Neuronal stem cell (in vitro differentiated cells): ENCODE measurements at regions not wholly inside any gene's neighbourhood (a gene's known extent, or its start where the extent isn't known, plus 50 kb on each side); places are given as distances from the start of the nearest gene placed in this dataset.

Source experiments
- DNase-seq: peaks from one replicate; pipeline ENCODE4 v3.0.0-alpha.2; 2013; ENCODE audit warnings: low spot score
- H2AFZ ChIP-seq: one replicate; pipeline ENCODE4 v1.6.1; 2013; ENCODE audit warnings: mild to moderate bottlenecking, low read length, inconsistent platforms
- H2AK5ac ChIP-seq: 2 replicates; pipeline ENCODE4 v1.6.1; 2013; ENCODE audit warnings: low read depth, mild to moderate bottlenecking, inconsistent platforms, low read length, moderate library complexity, mixed read lengths
- H2BK120ac ChIP-seq: 2 replicates; pipeline ENCODE4 v1.6.1; 2013; ENCODE audit warnings: low read depth, mild to moderate bottlenecking, inconsistent platforms, low read length, moderate library complexity, mixed read lengths
- H2BK12ac ChIP-seq: one replicate; pipeline ENCODE4 v1.6.1; 2013; ENCODE audit warnings: low read length, inconsistent platforms
- H2BK15ac ChIP-seq: 2 replicates; pipeline ENCODE4 v1.6.1; 2013; ENCODE audit warnings: mild to moderate bottlenecking, low read length, inconsistent platforms, mixed read lengths
- H2BK5ac ChIP-seq: one replicate; pipeline ENCODE4 v1.6.1; 2013; ENCODE audit warnings: inconsistent platforms, mild to moderate bottlenecking, low read length, moderate library complexity
- H3K14ac ChIP-seq: one replicate; pipeline ENCODE4 v1.6.1; 2013; ENCODE audit warnings: low read length, inconsistent platforms
- H3K18ac ChIP-seq: 2 replicates; pipeline ENCODE4 v1.6.1; 2013; ENCODE audit warnings: low read length, inconsistent platforms
- H3K23ac ChIP-seq: 2 replicates; pipeline ENCODE4 v1.6.1; 2013; ENCODE audit warnings: low read depth, mild to moderate bottlenecking, mixed read lengths, low read length, inconsistent platforms; ENCODE audit not compliant: poor library complexity
- H3K27ac ChIP-seq: replicated peaks from 3 replicates; pipeline ENCODE4 v1.5.1; 2013; ENCODE audit warnings: low read length, inconsistent platforms
- H3K27me3 ChIP-seq, 3 experiments: 2 replicates each; pipeline ENCODE4 v1.6.1; 2013; ENCODE audit warnings: low read length in 3 of 3, mild to moderate bottlenecking in 2 of 3, inconsistent platforms in 1 of 3, low read depth in 1 of 3, mixed read lengths in 1 of 3, moderate library complexity in 1 of 3; ENCODE audit not compliant: control insufficient read depth in 3 of 3, insufficient read depth in 3 of 3
- H3K36me3 ChIP-seq, 2 donors: replicated peaks in 1 of 2; 2 replicates each; pipeline ENCODE4 v1.6.1; 2013; ENCODE audit warnings: low read length in 2 of 2; ENCODE audit not compliant: control insufficient read depth in 2 of 2, insufficient read depth in 2 of 2
- H3K4ac ChIP-seq: 2 replicates; pipeline ENCODE4 v1.6.1; 2013; ENCODE audit warnings: inconsistent platforms, mild to moderate bottlenecking, low read length, moderate library complexity
- H3K4me1 ChIP-seq, 2 donors: 1 replicate in 1 of 2; 2 replicates in 1 of 2; pipeline ENCODE4 v1.6.1; 2013; ENCODE audit warnings: low read length in 2 of 2, low read depth in 1 of 2; ENCODE audit not compliant: control insufficient read depth in 2 of 2, insufficient read depth in 1 of 2
- H3K4me2 ChIP-seq: one replicate; pipeline ENCODE4 v1.6.1; 2013; ENCODE audit warnings: mild to moderate bottlenecking, low read length, inconsistent platforms; ENCODE audit not compliant: insufficient read depth, poor library complexity, severe bottlenecking
- H3K4me3 ChIP-seq, 2 donors: 2 replicates each; pipeline ENCODE4 v1.5.1; 2013; ENCODE audit warnings: low read length in 2 of 2, mild to moderate bottlenecking in 2 of 2, inconsistent platforms in 1 of 2, moderate library complexity in 1 of 2
- H3K79me1 ChIP-seq: one replicate; pipeline ENCODE4 v1.6.1; 2013; ENCODE audit warnings: low read depth, mild to moderate bottlenecking, inconsistent platforms, low read length, moderate library complexity
- H3K9ac ChIP-seq: one replicate; pipeline ENCODE4 v1.6.1; 2013; ENCODE audit warnings: mild to moderate bottlenecking, low read depth, low read length, inconsistent platforms; ENCODE audit not compliant: poor library complexity
- H3K9me3 ChIP-seq, 2 donors: replicated peaks in 1 of 2; 2 replicates each; pipeline versions ENCODE3 to v1.6.1; 2013; ENCODE audit warnings: low read length in 2 of 2, mild to moderate bottlenecking in 2 of 2, inconsistent platforms in 1 of 2, low read depth in 1 of 2, mixed read lengths in 1 of 2, moderate library complexity in 1 of 2; ENCODE audit not compliant: control insufficient read depth in 2 of 2, insufficient read depth in 1 of 2
- H4K8ac ChIP-seq: one replicate; pipeline ENCODE4 v1.6.1; 2013; ENCODE audit warnings: low read depth, mild to moderate bottlenecking, inconsistent platforms, low read length, moderate library complexity
- H4K91ac ChIP-seq: one replicate; pipeline ENCODE4 v1.6.1; 2013; ENCODE audit warnings: low read length, low read depth, mild to moderate bottlenecking, inconsistent platforms; ENCODE audit not compliant: poor library complexity
- WGBS, 2 donors: extraction: QIAGEN DNeasy Blood & Tissue Kit; methylation state at CpG; one replicate each; pipeline ENCODE4 v1.1.7; 2013; ENCODE audit warnings: missing lambda C conversion rate in 2 of 2, mixed read lengths in 1 of 2; ENCODE audit not compliant: insufficient read length in 2 of 2, insufficient replicate concordance in 1 of 2; ENCODE audit errors: extremely low coverage in 2 of 2; 5-methylcytosine and 5-hydroxymethylcytosine counted together

DNA sequence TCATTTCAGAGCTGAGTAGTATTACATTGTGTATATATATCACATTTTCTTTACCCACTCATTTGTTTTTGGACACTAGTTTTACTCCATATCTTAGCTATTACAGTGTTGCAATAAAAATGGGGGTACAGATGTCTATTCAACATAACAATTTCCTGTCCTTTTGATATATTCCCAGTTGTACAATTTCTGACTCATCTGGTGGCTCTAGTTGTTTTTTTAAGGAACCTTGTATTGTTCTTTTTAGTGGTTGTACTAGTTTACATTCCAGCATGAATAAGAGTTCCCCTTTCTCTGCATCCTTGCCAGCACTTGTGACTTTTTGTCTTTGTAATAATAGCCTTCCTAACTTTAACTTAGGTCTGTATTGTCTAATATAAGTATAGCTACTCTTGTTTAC is 739.9 kb downstream of the XPNPEP1 start:
- Histone ChIP-seq H3K4me3 (no peak overlapping the region), H3K79me1 (peaks cover 2% of the 10 kb centered on the region), H3K4me2 (no peak overlapping the region), H3K4me1 (no peaks in the 10 kb centered on the region), H3K4ac (no peak overlapping the region), H3K14ac (no peak overlapping the region), H2BK15ac (no peak overlapping the region), H3K27me3 (no peaks in the 10 kb centered on the region), H3K23ac (no peak overlapping the region), H2AFZ (no peak overlapping the region), H3K9me3 (peaks cover 0 to 5% of the 10 kb centered on the region in 2 donors), H4K91ac (no peak overlapping the region), H3K27ac (no peak overlapping the region), H3K9ac (no peak overlapping the region), H2AK5ac (no peak overlapping the region), H3K18ac (no peak overlapping the region), H2BK120ac (no peak overlapping the region), H2BK5ac (no peak overlapping the region), H4K8ac (no peak overlapping the region), H3K36me3 (no peaks in the 10 kb centered on the region), H2BK12ac (no peak overlapping the region)
- DNase-seq, result no peak

DNA sequence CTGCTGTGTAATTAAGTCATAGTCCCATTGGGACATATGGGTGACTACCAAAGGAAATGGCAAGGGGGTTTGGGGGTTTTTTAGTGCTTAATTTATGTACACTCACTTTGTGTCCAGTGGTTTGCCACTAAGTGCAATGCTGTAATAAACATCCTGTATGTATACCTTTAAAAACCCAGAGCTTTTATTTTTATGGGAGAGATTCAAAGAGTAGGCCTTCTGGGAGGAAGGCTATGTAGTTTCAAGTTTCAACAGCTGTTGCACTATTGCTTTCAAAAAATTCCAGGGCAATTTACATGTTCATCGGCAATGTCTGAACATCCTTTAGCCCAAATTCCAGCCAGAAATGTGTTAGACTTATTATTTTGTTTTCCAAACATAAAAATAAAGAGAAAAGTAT is 744.7 kb downstream of the XPNPEP1 start:
- Histone ChIP-seq H3K4me2 (no peak overlapping the region), H2BK5ac (no peak overlapping the region), H2BK12ac (no peak overlapping the region), H3K9ac (no peak overlapping the region), H3K9me3 (no peaks in the 10 kb centered on the region), H3K36me3 (no peaks in the 10 kb centered on the region), H3K4me3 (no peak overlapping the region), H2AK5ac (no peak overlapping the region), H2BK15ac (no peak overlapping the region), H3K23ac (no peak overlapping the region), H4K91ac (no peak overlapping the region), H3K27ac (no peak overlapping the region), H3K27me3 (no peaks in the 10 kb centered on the region), H3K4ac (no peak overlapping the region), H3K79me1 (no peaks in the 10 kb centered on the region), H3K14ac (no peak overlapping the region), H2BK120ac (no peak overlapping the region), H2AFZ (no peak overlapping the region), H3K18ac (no peak overlapping the region), H3K4me1 (no peaks in the 10 kb centered on the region), H4K8ac (no peak overlapping the region)
- WGBS, 2 donors, result no CpG with 5 or more reads among the region's 1 CpG
- no peak for DNase-seq

DNA sequence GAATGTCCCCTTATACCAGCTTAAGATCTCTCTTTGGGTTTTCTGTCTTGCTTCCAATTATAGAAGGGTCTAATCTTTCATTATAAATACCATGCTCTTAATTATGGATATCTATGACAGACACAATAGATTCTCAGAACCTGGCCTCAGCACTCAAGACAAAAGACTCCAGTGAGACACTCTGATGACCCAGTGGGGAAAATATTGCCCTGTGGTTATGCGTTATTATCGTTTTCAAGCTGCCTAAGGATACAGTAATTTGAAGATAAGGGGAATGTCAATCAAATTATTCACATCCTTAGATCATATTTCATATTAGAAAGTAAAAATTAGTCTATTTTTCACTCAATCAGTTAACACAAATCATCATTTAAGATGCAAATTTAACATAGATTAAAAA is 748.8 kb downstream of the XPNPEP1 start:
- Histone ChIP-seq H2AK5ac (no peak overlapping the region), H3K4ac (no peak overlapping the region), H2AFZ (no peak overlapping the region), H3K23ac (no peak overlapping the region), H2BK15ac (no peak overlapping the region), H3K9me3 (no peaks in the 10 kb centered on the region), H2BK120ac (no peak overlapping the region), H3K79me1 (no peaks in the 10 kb centered on the region), H3K4me1 (no peaks in the 10 kb centered on the region), H3K9ac (no peak overlapping the region), H3K36me3 (no peaks in the 10 kb centered on the region), H2BK12ac (no peak overlapping the region), H3K4me3 (no peak overlapping the region), H4K8ac (no peak overlapping the region), H3K14ac (no peak overlapping the region), H4K91ac (no peak overlapping the region), H3K4me2 (no peak overlapping the region), H3K18ac (no peak overlapping the region), H2BK5ac (no peak overlapping the region), H3K27ac (no peak overlapping the region), H3K27me3 (no peaks in the 10 kb centered on the region)
- DNase-seq, result no peak
- WGBS, 2 donors, result no CpG with 5 or more reads among the region's 2 CpGs

DNA sequence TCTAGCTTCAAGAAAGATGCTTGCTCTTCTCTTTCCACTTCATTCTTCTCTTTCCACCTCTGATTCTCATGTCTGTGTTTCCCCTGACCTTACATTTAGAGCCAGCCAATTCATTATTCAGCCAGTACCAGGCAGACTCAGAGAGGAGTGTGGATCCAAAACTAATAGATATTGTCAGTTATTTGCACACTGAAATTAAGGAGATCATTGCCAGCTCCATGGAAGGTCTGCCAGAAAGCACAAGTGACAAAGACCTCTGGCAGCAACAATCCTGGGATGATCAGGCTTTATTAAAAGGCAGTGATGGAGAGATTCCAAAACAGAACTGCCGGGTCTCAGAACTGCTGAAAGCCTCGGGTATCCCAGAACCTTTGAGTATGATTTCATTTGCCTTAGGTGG is 749.4 kb downstream of the XPNPEP1 start:
- Histone ChIP-seq H3K27ac (no peak overlapping the region), H3K18ac (no peak overlapping the region), H2BK120ac (no peak overlapping the region)

More for the DNA sequence above, 749.4 kb downstream of the XPNPEP1 start:
- H2AFZ ChIP-seq, result no peak overlapping the region
- WGBS, 2 donors, result no CpG with 5 or more reads among the region's 2 CpGs
- no peak overlapping the region for H3K4me3 ChIP-seq
- no peak overlapping the region for H2BK12ac ChIP-seq
- H3K36me3 ChIP-seq, result no peaks in the 10 kb centered on the region
- H2BK5ac ChIP-seq, result no peak overlapping the region
- H3K9me3 ChIP-seq, result no peaks in the 10 kb centered on the region
- no peak overlapping the region for H4K91ac ChIP-seq
- no peaks in the 10 kb centered on the region for H3K27me3 ChIP-seq
- H3K4me2 ChIP-seq, result no peak overlapping the region
- H3K23ac ChIP-seq, result no peak overlapping the region
- H3K4ac ChIP-seq, result no peak overlapping the region
- no peak overlapping the region for H2BK15ac ChIP-seq
- no peak overlapping the region for H2AK5ac ChIP-seq
- H3K4me1 ChIP-seq, result no peaks in the 10 kb centered on the region
- H3K9ac ChIP-seq, result no peak overlapping the region
- no peak overlapping the region for H3K14ac ChIP-seq
- no peaks in the 10 kb centered on the region for H3K79me1 ChIP-seq
- no peak overlapping the region for H4K8ac ChIP-seq
- DNase-seq, result no peak
